ENCODE measurements at regions not wholly inside any gene's neighbourhood (a gene's known extent, or its start where the extent isn't known, plus 50 kb on each side); places are given as distances from the start of the nearest gene placed in this dataset.

DNA sequence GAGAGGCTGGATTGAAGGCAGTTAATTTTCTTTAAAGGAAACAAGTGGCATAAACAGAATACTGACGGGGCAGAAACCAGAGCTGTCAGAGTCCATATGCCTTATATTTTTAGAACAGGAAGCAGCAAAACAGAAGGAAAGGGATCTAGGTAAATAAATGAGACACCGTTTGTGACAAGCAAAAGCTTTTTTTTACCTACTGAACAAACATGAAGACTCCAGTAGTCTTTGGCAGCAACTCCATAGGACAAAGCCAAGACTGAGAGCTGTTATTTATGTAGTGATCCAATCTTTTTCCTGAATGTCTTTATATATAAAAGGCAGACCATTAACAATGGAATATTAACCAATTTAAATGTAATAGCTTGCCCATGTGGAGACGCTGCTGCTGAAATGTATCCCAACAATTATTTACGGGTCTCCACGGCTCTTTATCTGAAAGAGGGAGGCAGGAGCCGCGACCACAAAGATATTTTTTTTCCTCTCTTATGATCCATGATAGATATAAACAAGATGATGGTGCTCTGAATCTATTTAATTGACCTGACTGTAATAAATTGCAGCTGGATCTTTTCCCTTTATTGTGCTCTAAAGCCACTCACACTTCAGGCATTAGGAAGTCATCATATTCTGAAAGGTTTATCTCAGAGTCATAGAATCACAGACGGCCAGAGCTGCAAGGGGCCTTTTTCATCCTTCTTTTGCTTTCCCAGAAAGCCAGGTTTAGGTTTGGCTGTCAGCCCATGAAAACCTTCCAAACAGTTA, 687.8 kb downstream of the EFNB2 start:
- no peak for TF ChIP-seq EZH2phosphoT487 (IDR thresholded peaks at IDR 0.05; ENCODE audit: borderline replicate concordance, low read depth, low read length)
- TF ChIP-seq, protein P1, sequence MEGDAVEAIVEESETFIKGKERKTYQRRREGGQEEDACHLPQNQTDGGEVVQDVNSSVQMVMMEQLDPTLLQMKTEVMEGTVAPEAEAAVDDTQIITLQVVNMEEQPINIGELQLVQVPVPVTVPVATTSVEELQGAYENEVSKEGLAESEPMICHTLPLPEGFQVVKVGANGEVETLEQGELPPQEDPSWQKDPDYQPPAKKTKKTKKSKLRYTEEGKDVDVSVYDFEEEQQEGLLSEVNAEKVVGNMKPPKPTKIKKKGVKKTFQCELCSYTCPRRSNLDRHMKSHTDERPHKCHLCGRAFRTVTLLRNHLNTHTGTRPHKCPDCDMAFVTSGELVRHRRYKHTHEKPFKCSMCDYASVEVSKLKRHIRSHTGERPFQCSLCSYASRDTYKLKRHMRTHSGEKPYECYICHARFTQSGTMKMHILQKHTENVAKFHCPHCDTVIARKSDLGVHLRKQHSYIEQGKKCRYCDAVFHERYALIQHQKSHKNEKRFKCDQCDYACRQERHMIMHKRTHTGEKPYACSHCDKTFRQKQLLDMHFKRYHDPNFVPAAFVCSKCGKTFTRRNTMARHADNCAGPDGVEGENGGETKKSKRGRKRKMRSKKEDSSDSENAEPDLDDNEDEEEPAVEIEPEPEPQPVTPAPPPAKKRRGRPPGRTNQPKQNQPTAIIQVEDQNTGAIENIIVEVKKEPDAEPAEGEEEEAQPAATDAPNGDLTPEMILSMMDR (conservative IDR thresholded peaks at IDR 0.05; ENCODE audit: low read length) = no peak

Data from OCI-LY7 (cell line).